Neural progenitor cell (in vitro differentiated cells): ENCODE measurements at regions not wholly inside any gene's neighbourhood (a gene's known extent, or its start where the extent isn't known, plus 50 kb on each side); places are given as distances from the start of the nearest gene placed in this dataset.
"Not testable (repeated sequence)": the region's sequence is repeated elsewhere in the genome, so short reads cannot be mapped to it uniquely, and the experiment has no call there.

ENCODE experiments used
- EZH2 ChIP-seq: fragments of 200-600 bp; sonication (generic); IDR thresholded peaks from 2 replicates; pipeline ENCODE4 v1.6.1; 2017; ENCODE audit warnings: antibody characterized with exemption, mild to moderate bottlenecking, moderate library complexity
- EZH2phosphoT487 ChIP-seq: fragments of 200-600 bp; sonication (generic); IDR thresholded peaks from 2 replicates; pipeline ENCODE4 v1.6.1; 2017; ENCODE audit warnings: antibody characterized with exemption
- TF ChIP-seq, protein P1 (sequence below): fragments of 200-600 bp; sonication (generic); IDR thresholded peaks from 2 replicates; pipeline ENCODE4 v1.5.1; 2017; ENCODE audit warnings: antibody characterized with exemption, mild to moderate bottlenecking

DNA sequence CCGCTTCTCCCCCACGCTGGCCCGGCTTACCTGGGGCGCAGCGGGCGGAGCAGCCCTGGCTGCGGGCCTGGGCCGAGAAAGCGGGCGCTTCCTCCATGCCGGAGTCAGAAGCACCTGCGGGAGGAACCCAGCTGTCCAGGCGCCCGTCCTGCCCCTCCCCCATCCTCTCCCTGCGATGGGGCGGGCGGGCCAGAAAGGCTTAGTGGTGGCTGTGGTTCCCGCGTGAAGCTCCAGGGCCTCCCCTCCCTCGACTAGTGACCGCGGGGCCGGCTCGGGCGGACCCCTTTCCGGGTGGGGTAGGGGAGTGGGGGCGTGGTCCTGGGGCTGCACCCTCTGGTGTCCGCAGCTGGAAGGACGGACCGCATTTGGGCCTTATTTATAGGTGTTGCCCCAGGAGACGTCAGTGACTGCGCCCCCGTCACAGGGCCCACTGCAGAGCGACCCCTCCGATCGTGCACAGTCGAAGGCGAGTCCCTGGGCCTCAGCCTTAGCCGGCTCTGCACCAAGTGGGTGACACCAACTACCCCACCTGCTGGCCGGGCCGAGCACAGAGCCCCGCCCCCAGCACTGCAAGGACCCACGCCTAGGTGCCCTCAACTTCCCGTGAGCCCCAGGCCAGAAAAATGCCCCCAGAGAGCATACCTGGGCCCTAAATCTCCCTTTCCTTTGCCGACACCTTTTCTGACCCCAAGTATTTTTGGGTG, 302.7 kb downstream of the CCDC74A start:
- TF ChIP-seq EZH2, EZH2phosphoT487: not testable (repeated sequence)
- TF ChIP-seq, protein P1, sequence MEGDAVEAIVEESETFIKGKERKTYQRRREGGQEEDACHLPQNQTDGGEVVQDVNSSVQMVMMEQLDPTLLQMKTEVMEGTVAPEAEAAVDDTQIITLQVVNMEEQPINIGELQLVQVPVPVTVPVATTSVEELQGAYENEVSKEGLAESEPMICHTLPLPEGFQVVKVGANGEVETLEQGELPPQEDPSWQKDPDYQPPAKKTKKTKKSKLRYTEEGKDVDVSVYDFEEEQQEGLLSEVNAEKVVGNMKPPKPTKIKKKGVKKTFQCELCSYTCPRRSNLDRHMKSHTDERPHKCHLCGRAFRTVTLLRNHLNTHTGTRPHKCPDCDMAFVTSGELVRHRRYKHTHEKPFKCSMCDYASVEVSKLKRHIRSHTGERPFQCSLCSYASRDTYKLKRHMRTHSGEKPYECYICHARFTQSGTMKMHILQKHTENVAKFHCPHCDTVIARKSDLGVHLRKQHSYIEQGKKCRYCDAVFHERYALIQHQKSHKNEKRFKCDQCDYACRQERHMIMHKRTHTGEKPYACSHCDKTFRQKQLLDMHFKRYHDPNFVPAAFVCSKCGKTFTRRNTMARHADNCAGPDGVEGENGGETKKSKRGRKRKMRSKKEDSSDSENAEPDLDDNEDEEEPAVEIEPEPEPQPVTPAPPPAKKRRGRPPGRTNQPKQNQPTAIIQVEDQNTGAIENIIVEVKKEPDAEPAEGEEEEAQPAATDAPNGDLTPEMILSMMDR: not testable (repeated sequence)
